ENCODE measurements at regions not wholly inside any gene's neighbourhood (a gene's known extent, or its start where the extent isn't known, plus 50 kb on each side); places are given as distances from the start of the nearest gene placed in this dataset.
A peak's percentile ranks its signal among the peaks of the same experiment; 100 is the strongest.

DNA sequence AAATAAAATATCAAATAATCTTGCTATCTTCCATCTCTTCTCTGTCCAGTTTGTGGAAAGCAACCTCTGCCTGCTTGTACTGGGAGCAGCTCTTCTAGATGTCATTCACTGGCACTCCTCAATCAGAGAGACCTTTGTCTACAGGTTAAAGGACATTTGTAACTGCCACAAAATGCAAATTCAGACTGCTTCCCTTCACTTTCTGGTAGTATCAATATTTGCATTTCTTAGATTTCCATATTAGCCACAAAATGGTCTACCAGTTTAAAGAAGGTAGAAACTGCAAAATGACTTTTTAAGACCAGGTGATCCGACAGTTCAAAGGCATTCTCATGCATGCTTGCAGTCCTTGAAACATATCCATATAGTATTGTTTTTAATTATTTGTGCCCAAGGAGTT is 51.7 kb upstream of the RCN1 start:
- no peak for DNase-seq

DNA sequence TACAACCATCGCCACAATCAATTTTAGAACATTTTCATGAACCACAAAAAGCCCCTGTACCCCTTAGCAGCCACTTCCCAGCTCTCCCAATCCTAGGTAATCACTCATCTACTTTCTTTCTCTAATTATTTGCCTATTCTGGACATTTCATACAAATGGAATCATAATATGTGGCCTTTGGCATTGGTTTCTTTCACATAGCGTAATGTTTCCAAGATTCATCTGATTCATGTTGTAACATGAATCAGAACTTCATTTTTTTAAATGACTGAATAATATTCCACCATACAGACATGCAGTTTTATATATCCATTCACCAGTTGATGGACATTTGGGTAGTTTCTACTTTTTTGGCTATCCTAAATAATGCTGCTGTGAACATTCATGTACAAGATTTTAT is 56.2 kb upstream of the RCN1 start:
- DNase-seq, result no peak

DNA sequence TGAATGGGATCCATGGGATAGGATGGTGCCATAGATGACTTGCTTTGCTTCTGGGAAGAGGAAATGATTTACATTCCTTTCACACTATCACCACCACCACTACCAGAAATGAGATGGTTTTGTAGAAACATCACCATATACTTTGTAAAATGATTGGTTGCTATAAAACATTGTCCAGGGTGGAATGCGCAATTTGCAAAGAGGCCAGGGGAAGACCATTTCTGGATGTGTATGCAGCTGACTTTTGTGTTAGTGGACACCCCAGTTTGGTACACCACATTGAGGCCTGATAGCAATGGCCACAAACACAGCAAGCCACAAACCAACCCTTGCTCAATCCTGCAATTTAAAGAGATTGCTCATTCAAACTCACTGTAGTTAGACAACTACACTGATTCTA is 56.7 kb upstream of the RCN1 start:
- DNase-seq, result no peak

DNA sequence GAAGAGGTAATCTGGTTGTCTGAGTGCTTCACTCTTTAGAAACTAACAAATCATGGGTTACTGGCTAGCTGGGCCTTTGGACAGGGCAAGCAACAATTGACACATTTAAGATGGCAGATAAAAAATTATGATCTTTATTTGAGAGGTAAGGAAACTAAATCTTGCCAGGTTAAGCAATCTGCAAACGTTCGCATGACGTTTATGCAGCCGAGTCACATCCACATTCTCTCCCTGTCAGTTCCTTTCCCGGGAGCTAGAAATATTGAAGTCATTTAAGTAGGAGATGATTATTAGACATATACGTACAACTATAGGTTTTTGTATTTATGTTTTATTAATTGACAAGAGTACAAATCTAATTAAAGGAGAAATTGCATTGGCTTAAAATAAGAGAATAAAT is 57.4 kb upstream of the RCN1 start:
- DNase-seq, result no peak

DNA sequence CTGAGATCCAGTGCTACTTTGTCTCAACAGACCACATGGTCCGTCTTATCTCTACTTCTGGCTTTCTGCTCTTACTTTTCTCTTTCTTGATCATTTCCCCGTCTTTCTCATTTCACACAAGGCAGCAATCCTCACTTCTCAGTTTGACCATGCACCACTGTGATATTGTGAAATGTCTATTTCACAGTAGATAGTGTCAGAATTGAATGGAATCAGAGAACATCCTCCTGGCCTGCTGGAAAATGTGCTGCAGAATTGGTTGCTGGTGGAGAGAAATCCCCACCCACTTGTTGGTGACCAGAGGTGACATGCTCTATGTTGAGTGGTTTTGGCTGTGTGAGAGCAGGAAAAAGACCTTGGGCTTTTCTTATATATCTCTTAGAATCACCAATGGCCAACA is 57.8 kb upstream of the RCN1 start:
- DNase-seq, result no peak

DNA sequence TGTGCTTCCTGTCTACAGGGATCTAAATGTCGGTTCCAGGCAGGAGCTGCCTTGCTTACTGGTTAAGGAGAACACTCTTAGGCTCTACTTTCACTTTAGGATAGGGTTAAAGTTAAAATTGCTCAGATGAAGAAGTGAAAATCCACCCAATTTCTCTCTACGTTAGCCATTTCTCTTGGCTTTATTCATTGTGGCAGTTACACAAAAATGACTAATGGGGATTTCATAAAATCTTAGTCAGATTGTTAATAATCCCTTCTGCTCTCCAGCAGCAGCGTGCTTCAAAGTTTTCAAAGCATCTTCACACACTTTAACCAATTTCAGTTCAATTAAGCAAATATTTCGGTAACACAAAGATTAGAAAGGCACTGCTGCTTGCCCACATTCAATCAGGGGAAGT is 58.4 kb upstream of the RCN1 start:
- DNase-seq, result no peak

DNA sequence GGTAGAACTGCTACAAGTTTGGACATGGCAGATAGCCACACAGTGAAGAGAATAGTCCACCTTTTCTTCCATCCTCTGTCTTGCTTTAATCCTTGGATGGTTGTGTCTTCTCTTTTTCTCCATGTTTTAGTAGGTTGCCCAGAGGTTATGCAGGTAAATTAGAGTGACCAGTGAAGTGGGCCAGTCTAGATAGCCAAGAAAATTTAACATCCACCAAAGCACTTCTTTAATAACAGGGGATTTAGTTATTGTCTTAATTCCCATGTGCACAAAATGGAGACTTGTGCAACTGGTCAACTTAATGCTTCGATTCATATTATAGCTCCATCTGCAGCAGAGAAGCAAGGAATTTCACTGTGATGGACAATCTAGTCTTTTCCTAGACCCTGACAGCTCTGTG is 58.8 kb upstream of the RCN1 start:
- no peak for DNase-seq

DNA sequence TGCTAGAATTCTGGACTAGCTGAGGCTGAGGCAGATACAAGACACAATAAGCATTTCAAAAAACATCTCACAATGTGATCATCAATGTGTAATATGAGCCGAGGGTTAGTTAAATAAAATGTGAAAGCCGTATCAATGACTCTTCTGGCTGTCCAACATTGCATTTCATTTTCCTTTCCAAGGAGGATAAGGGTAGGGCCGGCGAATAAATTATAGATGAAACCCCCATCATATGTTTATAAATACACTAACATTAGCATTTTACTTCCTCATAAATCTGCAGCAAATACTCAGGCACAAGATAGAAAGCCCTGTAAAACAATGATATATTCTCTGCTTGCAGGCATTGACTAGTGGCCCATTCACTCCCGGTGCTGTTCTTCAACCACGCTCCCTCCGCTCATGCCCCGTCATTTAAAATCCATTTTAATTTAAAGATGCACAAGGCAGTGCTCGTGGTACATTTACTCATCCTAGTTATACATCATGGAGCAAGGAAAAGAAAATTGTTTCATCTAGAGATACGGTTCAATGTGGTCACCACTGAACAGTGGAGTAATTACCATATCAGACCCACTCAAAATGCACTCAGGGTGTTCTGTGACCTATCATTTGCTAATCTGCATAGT is 59.9 kb upstream of the RCN1 start:
- no peak for DNase-seq

DNA sequence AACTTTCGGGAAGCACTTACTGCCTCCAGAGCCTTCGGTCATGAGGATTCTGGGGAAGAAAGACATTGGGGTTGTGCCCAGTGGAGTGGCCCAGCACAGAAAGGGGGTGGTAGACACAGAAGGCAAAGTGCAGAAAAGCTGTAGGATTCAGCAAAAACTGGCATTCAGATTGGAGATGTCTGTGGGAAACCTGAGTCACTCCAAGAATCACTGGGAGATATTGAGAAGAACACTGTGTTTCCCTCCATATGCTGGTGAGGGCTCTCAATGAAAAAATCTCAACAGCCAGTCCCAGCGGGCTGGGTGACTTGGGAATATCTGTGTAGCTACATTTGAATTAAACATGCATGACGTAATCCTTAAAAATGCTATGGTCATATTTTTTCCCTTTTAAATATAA is 61.2 kb upstream of the RCN1 start:
- DNase-seq, result peak; percentile 68

DNA sequence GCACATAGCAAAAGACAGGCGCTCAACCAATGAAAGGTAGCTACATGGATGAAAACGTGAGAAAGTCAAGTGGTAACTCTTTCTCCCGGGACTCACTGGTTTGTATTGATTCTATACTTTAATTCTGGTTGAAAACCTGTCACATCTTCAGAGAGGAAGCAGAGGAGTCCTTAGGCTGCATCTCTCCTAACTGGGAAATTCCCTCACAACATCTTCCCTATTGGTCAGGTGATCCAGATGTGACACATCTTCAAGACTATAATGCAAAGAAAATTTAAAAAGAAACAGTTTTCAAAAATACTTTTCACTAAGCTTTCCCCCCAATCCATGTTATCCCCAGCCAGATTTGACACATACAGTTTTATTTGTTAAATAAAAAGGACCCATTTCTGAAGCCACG is 62.7 kb upstream of the RCN1 start:
- no peak for DNase-seq

DNA sequence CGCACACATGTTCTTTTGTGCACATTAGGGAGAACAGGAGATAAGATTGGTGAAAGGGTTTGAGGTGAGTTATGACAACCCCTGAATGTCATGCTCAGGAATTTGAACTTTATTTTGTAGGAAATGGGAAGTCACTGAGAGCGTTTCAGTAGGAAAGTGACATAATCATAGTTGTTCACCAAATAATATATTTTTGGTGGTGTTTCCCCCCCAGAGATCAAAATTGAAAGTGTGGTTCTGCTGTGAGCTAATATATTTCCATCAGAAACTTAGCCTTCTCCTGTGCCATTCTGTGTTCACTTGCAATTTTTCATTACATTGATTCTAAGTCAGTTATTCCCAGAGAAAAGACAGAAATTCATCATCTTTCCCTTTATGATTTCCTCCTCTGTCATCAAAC is 64.1 kb upstream of the RCN1 start:
- no peak for DNase-seq

DNA sequence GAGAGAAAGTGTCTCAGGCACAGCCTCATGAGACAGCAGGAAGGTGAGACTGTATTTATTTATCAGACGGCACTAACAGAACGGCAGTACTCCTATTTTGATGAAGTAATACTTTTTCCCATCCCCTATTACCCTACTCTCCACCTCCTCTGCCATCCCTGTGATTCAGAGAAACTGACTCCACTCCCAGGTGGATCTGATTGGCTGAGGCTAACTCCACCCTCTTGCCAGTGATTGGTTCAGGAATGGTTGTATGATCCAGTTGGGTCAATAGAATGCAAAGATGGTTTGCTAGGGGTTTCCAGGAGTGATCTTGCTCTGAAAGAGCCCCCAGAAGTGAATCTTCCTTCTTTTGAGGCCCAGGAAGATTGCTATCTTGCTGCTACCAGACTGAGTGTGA is 65.9 kb upstream of the RCN1 start:
- no peak for DNase-seq

DNA sequence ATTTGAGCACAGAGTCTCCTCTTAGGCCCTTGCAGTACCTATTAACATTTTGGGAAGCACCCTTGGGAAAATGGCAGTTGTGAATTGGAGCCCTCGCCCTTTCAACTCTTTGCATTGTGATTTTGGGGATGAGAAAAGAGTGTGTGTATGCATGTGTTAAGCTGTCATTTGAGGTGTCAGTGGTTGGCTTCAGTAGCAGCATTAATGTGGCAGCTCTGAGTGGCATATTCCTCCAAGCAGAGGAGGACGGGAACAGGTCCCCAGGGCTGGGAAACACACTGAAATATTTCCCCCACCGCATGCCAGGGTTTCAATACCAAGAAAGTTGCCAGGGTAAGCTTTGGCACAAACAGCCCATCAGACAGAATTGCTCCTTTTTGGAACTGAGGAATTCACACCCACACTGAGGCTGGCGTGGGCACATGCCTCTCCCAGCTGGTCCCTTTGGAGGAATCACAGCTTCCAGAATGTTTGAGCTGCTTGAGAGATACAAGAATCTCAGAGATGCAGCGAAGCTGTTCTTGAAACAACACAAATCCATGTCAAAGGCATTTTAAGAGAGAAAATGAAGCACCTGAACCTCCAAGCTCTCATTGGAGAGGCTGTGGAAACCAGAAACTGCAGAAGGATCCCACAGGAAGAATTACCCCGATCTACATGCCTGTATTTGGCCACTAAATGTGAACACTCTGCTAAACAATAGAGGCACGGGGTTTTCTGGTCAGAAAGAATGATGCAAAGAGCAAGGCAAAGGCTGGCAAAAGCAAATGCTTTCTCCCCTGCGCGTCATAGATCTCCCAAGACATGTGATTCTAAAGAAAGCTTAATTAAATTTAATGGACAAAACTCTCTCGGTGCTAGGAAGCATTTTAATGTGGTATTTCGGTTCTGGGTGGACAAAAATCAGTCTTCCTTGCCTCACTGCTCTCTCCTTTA is 67.2 kb upstream of the RCN1 start:
- no peak for DNase-seq

DNA sequence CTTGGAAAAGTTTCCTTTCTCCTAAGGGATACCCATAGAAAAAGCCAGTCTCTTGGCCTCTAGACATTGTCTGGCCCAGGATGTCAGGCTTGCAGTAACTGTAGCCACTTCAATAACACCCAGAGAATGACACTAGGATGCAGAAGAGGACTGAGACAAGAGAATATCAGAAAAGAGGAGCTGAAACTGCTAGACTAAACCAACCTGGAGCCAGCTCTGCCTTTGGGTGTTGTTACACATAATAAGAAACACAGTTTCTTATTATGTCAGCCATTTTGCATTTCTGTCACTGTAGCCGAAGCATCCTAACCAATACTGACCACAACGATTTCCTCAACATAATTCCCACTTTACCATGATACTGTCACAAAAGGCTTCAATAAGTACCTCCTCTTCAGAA is 72.2 kb upstream of the RCN1 start:
- no peak for DNase-seq

DNA sequence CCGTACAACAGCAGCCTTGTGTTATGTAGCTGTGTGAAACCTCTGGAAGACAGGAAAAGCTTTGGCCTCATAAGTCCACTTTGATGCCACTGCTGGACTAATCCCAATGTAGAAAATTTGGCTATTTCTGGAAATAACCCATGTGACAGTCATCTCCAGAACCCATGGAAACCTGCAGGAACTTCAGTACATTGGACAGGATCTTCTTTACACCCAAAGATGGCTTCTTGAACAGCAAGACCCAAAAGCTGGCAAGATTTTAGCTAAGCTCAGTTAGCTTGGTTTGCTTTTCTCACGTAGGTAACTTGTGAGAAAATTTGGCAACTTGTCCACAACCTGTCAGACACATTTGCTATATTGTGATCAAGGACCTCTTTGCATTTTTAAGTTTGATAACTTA is 74.8 kb upstream of the RCN1 start:
- DNase-seq, result no peak

DNA sequence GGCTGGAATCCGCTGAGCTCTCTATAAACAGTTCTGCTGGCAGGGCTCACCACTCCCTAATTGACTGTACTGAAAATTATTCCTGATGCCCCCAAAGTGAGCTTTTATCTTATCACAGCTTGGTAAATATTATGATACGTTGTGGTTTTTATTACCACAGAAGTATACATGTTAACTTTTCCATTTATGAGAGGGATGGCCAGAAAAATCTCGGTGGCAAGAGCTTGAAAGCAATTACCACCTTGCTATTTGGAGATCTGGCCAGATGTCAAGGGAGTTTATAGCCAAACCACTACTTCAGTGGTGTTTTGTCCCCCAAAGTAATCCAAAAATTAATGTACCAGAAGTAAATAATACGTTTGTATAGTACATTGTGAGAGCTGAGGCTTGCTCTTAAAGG is 75.4 kb upstream of the RCN1 start:
- peak; percentile 68 for DNase-seq

DNA sequence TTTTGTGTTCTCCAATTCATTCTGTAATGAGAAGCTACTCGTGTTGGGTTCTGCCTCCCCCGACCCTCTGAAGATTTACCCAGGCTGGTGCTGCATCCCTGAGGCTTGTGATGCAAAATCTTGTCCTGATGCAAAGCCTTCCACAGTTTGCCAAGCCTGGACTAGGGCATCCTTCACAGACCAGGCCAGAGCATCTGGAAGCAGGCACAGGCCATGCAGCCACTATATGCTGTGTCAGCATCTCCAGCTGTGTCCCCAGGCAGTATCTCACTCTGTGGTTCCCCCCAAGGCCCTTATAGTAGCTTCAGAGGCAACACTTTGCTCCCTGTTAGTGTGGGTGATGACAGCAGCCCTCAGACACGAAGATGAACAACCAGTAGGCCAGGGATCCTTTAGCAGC is 77.3 kb upstream of the RCN1 start:
- DNase-seq, result no peak

DNA sequence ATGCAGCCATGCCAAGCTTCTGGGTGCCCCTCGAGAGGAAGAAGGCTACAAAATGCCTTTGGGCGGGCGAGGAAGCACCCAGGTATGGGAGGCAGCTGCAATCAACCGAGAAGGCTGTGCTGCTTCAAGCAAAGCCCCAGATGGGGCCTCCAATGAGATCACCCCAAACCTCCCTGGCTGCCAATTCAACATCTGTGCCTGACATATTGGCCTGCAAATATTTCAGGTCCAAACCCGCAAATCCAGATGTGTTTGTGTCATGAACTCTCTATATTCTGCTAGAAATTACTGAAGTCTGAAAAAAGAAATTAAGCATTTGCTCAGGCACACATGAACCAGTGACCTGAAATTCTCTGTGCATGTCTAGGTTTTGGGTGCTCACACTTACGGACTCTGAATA is 78.8 kb upstream of the RCN1 start:
- peak; percentile 79 for DNase-seq

DNA sequence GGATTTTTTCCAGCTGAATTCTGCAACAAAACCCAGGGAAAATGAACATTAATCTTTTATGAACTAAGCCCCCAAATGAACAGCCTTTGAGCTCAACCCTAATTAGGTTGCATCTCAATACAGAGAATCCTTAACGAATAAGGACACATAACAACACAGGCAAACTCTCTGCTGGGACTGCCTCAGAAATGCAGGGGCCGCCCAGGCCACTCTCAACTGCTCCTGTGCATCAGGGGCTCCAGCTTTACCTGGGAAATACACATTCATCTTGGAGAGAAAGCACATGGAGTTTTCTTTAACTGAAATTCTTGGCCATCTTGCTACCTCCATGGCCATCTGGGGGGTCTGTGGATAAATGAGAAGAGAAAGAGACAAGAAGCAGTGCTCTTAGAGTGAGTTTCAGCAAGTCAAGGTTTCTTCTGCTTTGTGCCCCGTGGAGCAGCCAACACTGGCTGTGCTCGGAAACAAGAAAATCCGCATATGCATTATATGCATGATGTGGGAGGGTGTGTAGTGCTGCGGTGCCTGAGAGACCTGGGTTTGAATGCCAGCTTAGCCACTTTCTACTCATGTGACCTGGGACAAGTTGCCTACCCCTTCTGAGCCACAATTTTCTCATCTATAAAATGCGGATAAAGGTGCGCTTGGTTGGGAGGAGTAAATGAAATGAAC is 81.9 kb upstream of the RCN1 start:
- no peak for DNase-seq

DNA sequence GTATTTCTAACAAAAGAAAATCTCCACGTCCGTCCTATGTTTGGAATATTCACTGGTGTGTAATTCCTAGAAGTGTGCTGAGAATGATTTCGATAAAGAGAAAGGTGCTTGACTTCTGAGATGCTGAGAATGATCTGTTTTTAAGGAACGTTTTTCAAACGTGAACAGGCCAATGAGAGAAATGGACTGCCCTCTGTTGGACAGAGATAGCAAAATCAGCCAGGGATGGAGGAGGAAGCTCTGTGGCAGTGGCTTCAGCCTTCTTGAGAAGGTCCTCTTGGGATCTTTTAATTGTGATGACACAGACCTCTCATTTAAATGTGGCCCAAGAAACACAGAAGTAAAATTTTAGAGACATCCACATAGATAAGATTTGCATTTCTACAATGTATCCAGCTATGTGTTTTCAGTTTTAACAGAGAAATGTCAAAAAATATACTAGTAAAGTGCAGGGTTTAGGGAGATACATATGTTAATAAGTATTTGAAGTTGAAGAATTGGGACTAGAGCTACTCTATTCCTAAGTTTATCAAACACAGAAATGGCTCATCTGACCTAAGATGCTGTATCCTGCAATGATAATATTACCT is 84.0 kb upstream of the RCN1 start:
- peak; percentile 91 for DNase-seq

DNA sequence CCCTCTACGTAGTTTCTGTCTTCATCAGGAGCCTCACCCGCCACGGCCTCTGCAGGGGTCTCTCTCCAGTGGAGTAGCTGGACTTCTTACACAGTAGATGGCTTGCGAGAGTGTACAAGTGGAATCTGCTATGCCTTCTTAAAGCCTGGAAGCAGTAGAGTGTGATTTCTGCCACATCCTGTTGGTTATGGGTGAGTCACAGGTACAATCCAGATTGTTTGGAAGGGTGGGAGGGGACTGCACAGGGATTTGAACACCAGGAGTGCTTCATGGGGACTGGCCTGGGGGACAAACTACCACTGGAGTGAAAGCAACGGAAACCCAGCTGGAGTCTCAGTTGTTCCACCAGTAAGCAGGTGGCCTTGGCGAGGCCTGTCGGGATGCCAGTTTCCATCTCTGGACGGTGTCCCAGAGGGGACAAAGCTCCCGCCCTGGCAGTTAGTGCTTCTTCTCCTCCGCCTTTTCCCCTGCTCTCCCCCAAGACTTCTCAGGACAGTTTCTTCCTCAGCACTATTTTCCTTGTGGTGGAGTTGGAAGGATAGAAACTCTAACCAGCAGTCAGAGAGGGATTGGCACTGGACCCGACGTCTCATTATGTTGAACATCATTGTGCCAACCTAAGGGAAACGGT is 85.0 kb upstream of the RCN1 start:
- DNase-seq, result peak; percentile 35

DNA sequence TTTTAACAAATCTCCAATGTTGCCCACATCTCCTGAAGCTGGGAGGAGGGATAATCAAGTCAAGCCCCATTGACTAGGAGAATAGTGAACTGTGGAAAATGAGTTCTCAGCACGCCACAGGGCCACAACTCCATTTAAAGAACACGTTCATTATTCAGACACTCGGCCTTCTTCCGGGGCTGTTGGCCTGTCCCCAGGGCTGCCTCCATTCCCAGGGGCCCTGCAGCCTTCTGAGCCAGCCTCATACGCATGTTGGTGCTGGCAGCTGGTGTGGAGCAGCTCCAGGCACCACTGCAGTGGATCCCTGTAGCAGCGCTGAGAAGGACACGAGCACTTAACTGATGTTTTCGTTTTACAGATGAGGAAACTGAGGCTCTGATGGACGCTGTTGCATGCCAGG is 87.5 kb upstream of the RCN1 start:
- DNase-seq, result peak; percentile 48

DNA sequence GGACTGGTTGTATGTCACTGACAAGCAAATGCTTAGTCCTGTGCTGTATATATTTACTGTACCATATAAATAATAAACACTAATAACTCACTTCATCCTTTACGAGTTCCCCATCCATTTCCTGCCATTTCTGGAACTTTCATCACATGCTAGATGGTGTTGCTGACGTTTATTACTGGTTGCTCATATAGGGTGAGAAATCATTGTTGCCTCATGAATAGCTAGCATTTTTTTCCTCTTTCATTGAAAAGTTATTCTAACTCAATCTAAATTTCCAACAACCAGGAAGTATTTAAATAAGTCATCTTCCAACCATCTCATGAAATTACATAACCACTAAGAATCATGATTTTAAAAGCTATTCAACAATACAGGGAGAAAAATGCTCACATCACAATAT is 88.6 kb upstream of the RCN1 start:
- DNase-seq, result no peak

Measured in NCI-H2171 treated with DMSO at 0.1 percent for 48 hours (cell line).